Neural progenitor cell (in vitro differentiated cells): ENCODE measurements at regions not wholly inside any gene's neighbourhood (a gene's known extent, or its start where the extent isn't known, plus 50 kb on each side); places are given as distances from the start of the nearest gene placed in this dataset.

Experiments
- DNase-seq: peaks from one replicate; pipeline ENCODE4 v3.0.0-alpha.2; 2016; ENCODE audit warnings: low spot score
- H2AFZ ChIP-seq: fragments of 200-600 bp; sonication (generic); replicated peaks from 2 replicates; pipeline ENCODE4 v1.6.1; 2016; ENCODE audit warnings: antibody characterized with exemption
- H3F3A ChIP-seq: fragments of 200-600 bp; sonication (generic); 2 replicates; pipeline ENCODE4 v1.6.1; 2016; ENCODE audit warnings: antibody characterized with exemption, low read depth
- H3K27ac ChIP-seq: fragments of 200-600 bp; sonication (generic); 2 replicates; pipeline ENCODE4 v1.5.1; 2016; ENCODE audit warnings: mild to moderate bottlenecking
- H3K27me3 ChIP-seq: fragments of 200-600 bp; sonication (generic); 2 replicates; pipeline ENCODE4 v1.6.1; 2016; ENCODE audit warnings: mild to moderate bottlenecking, moderate library complexity
- H3K36me3 ChIP-seq: fragments of 200-600 bp; sonication (generic); 2 replicates; pipeline ENCODE4 v1.5.1; 2016
- H3K4me1 ChIP-seq: fragments of 200-600 bp; sonication (generic); 2 replicates; pipeline ENCODE4 v1.6.1; 2016; ENCODE audit warnings: mixed run types
- H3K4me2 ChIP-seq: fragments of 200-600 bp; sonication (generic); 2 replicates; pipeline ENCODE4 v1.6.1; 2016
- H3K4me3 ChIP-seq: fragments of 200-600 bp; sonication (generic); 2 replicates; pipeline ENCODE4 v1.5.1; 2016
- H3K79me2 ChIP-seq: fragments of 200-600 bp; sonication (generic); 2 replicates; pipeline ENCODE4 v1.6.1; 2016; ENCODE audit warnings: low read depth
- H3K9ac ChIP-seq: fragments of 200-600 bp; sonication (generic); 2 replicates; pipeline ENCODE4 v1.6.1; 2016
- H3K9me3 ChIP-seq: fragments of 200-600 bp; sonication (generic); 2 replicates; pipeline ENCODE4 v1.5.1; 2016; ENCODE audit warnings: low read depth
- H4K20me1 ChIP-seq: fragments of 200-600 bp; sonication (generic); 2 replicates; pipeline ENCODE4 v1.6.1; 2016; ENCODE audit warnings: low read depth
- H3K27ac Mint-ChIP-seq: 3 replicates; pipeline ENCODE4 v1.8.0; 2021; ENCODE audit warnings: mixed read lengths
- H3K27me3 Mint-ChIP-seq: 2 replicates; pipeline ENCODE4 v1.8.0; 2022; ENCODE audit warnings: low read depth, mild to moderate bottlenecking, inconsistent platforms, moderate library complexity, mixed read lengths; ENCODE audit not compliant: insufficient read depth
- H3K36me3 Mint-ChIP-seq: 3 replicates; pipeline ENCODE4 v1.8.0; 2021; ENCODE audit warnings: mixed read lengths
- H3K4me1 Mint-ChIP-seq: 3 replicates; pipeline ENCODE4 v1.8.0; 2021; ENCODE audit warnings: mixed read lengths
- H3K4me3 Mint-ChIP-seq: 3 replicates; pipeline ENCODE4 v1.8.0; 2021; ENCODE audit warnings: mild to moderate bottlenecking, moderate library complexity, mixed read lengths
- H3K9me3 Mint-ChIP-seq: 3 replicates; pipeline ENCODE4 v1.8.0; 2020; ENCODE audit warnings: mixed read lengths
- EZH2 ChIP-seq: fragments of 200-600 bp; sonication (generic); IDR thresholded peaks from 2 replicates; pipeline ENCODE4 v1.6.1; 2017; ENCODE audit warnings: antibody characterized with exemption, mild to moderate bottlenecking, moderate library complexity
- EZH2phosphoT487 ChIP-seq: fragments of 200-600 bp; sonication (generic); IDR thresholded peaks from 2 replicates; pipeline ENCODE4 v1.6.1; 2017; ENCODE audit warnings: antibody characterized with exemption
- TF ChIP-seq, protein P1 (sequence below): fragments of 200-600 bp; sonication (generic); IDR thresholded peaks from 2 replicates; pipeline ENCODE4 v1.5.1; 2017; ENCODE audit warnings: antibody characterized with exemption, mild to moderate bottlenecking

DNA sequence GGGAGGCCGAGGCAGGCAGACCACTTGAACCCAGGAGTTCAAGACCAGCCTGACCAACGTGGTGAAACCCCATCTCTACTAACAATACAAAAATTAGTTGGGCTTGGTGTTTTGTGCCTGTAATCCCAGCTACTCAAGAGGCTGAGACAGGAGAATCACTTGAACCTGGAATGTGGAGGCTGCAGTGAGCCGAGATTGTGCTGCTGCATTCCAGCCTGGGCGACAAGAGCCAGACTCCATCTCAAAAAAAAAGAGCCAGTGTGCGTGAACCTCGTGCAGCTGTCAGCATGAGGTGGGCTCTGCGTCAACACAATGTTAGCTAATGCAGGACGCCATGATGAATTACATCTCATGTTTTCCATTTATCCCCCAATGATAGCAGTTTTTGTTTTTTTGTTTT lies 110.7 kb upstream of the SLC45A1 start:
- Mint-ChIP-seq H3K4me1 (peaks cover 12% of the 10 kb centered on the region), H3K27me3 (peaks cover 11% of the 10 kb centered on the region), H3K36me3 (no peaks in the 10 kb centered on the region), H3K4me3 (no peak overlapping the region), H3K9me3 (no peaks in the 10 kb centered on the region), H3K27ac (no peak overlapping the region)
- H3K36me3 ChIP-seq = no peaks in the 10 kb centered on the region
- TF ChIP-seq EZH2phosphoT487 = no peak
- TF ChIP-seq, protein P1, sequence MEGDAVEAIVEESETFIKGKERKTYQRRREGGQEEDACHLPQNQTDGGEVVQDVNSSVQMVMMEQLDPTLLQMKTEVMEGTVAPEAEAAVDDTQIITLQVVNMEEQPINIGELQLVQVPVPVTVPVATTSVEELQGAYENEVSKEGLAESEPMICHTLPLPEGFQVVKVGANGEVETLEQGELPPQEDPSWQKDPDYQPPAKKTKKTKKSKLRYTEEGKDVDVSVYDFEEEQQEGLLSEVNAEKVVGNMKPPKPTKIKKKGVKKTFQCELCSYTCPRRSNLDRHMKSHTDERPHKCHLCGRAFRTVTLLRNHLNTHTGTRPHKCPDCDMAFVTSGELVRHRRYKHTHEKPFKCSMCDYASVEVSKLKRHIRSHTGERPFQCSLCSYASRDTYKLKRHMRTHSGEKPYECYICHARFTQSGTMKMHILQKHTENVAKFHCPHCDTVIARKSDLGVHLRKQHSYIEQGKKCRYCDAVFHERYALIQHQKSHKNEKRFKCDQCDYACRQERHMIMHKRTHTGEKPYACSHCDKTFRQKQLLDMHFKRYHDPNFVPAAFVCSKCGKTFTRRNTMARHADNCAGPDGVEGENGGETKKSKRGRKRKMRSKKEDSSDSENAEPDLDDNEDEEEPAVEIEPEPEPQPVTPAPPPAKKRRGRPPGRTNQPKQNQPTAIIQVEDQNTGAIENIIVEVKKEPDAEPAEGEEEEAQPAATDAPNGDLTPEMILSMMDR = no peak
- no peak for TF ChIP-seq EZH2
- no peaks in the 10 kb centered on the region for H3K27me3 ChIP-seq
- no peak overlapping the region for H3K27ac ChIP-seq
- no peak overlapping the region for H3K4me2 ChIP-seq
- no peak overlapping the region for H3K9ac ChIP-seq
- H4K20me1 ChIP-seq = no peaks in the 10 kb centered on the region
- no peak overlapping the region for H3K4me3 ChIP-seq
- DNase-seq = no peak
- H2AFZ ChIP-seq = no peak overlapping the region
- no peaks in the 10 kb centered on the region for H3K79me2 ChIP-seq
- H3K9me3 ChIP-seq = no peaks in the 10 kb centered on the region
- H3K4me1 ChIP-seq = peaks cover 3% of the 10 kb centered on the region
- H3F3A ChIP-seq = no peaks in the 10 kb centered on the region

DNA sequence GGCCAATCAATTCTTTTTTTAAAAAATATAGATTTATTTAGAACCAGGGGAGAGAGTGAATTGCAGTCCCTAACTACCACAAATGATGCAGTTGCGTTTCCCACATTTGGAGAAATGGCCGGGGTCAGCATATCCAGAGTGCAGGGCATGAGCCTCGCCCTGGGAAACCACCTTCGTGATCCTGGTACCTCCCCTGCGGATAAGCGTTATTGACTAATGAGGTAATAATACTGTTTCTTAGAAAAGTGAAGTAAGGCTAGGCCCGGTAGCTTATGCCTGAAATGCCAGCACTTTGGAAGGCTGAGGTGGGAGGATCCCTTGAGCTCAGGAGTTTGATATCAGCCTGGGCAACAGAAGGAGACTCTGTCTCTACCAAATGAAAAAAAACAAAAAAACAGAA lies 111.5 kb upstream of the SLC45A1 start:
- Histone ChIP-seq H3K9me3 (no peaks in the 10 kb centered on the region), H3K4me1 (peaks cover 11% of the 10 kb centered on the region), H4K20me1 (no peaks in the 10 kb centered on the region), H3F3A (peaks cover under 1% of the 10 kb centered on the region), H3K27me3 (no peaks in the 10 kb centered on the region), H3K4me2 (peak overlapping the region; percentile 31), H3K36me3 (no peaks in the 10 kb centered on the region), H3K4me3 (no peak overlapping the region), H3K27ac (no peak overlapping the region), H2AFZ (no peak overlapping the region), H3K79me2 (no peaks in the 10 kb centered on the region), H3K9ac (no peak overlapping the region)
- no peak overlapping the region for H3K27ac Mint-ChIP-seq
- TF ChIP-seq EZH2phosphoT487 (no peak), EZH2 (no peak)
- TF ChIP-seq, protein P1 = no peak
- peaks cover 8% of the 10 kb centered on the region for H3K27me3 Mint-ChIP-seq
- H3K4me3 Mint-ChIP-seq = no peak overlapping the region
- H3K4me1 Mint-ChIP-seq = peaks cover 19% of the 10 kb centered on the region
- DNase-seq = no peak
- H3K9me3 Mint-ChIP-seq = no peaks in the 10 kb centered on the region
- no peaks in the 10 kb centered on the region for H3K36me3 Mint-ChIP-seq

DNA sequence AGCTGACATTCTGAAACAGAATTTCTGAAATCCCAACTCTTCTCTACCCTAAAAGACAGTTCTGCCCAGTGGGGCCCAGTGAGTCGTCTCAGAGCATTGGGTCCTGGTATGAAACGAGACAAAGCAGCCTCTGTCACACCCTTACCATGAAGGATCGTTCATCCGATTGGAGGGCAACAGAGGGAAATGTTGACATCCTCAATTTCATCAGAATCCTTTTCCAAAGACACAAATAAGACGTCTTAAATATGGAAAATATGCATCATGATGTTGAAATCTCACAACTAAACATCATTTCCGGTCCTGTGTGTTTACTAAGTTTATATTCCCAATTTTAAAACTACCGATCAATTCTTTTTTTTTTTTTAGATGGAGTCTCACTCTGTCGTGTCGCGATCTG lies 112.1 kb upstream of the SLC45A1 start:
- H3K79me2 ChIP-seq = no peaks in the 10 kb centered on the region
- H3K4me3 Mint-ChIP-seq = no peak overlapping the region
- H3K4me1 Mint-ChIP-seq = peaks cover 24% of the 10 kb centered on the region
- no peak for DNase-seq
- no peak overlapping the region for H3K27ac ChIP-seq
- no peak overlapping the region for H3K27ac Mint-ChIP-seq
- no peaks in the 10 kb centered on the region for H3K36me3 Mint-ChIP-seq
- H2AFZ ChIP-seq = no peak overlapping the region
- H3K4me3 ChIP-seq = no peak overlapping the region
- no peak overlapping the region for H3K9ac ChIP-seq
- peaks cover 8% of the 10 kb centered on the region for H3K27me3 Mint-ChIP-seq
- H4K20me1 ChIP-seq = no peaks in the 10 kb centered on the region
- H3K36me3 ChIP-seq = no peaks in the 10 kb centered on the region
- peaks cover 6% of the 10 kb centered on the region for H3F3A ChIP-seq
- no peak overlapping the region for H3K4me2 ChIP-seq
- TF ChIP-seq EZH2phosphoT487 (no peak), EZH2 (no peak)
- TF ChIP-seq, protein P1 = no peak
- H3K27me3 ChIP-seq = no peaks in the 10 kb centered on the region
- no peaks in the 10 kb centered on the region for H3K9me3 Mint-ChIP-seq
- H3K9me3 ChIP-seq = no peaks in the 10 kb centered on the region
- peaks cover 15% of the 10 kb centered on the region for H3K4me1 ChIP-seq
